ENCODE measurements at regions not wholly inside any gene's neighbourhood (a gene's known extent, or its start where the extent isn't known, plus 50 kb on each side); places are given as distances from the start of the nearest gene placed in this dataset.

DNA sequence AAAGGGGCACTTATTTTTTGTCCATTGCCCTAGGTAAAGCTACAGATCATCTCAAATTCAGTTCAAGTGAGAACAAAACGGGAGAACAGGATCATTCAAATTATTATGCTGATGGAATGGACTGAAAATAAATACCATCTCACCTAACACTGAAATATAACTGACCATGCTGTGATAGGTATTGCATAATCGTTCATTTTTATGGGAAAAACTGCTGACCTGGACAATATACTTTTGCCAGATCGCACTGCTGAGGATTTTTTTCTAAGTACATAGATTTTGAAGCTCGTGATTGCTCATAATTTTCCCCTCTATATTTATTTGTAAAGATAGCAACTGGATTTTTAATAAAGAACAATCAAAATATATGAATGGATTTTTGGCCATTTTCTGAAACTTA lies 636.6 kb upstream of the NEGR1 start:
- Histone ChIP-seq H3K9me3 (no peaks in the 10 kb centered on the region), H3K36me3 (no peaks in the 10 kb centered on the region), H3K27me3 (no peaks in the 10 kb centered on the region), H3K27ac (no peak overlapping the region), H3K4me3 (no peak overlapping the region), H3K4me1 (ENCODE audit: insufficient read depth) (no peaks in the 10 kb centered on the region)
- DNase-seq: no peak
- intact Hi-C loops (cut with DNase I): no loop called here
- TF ChIP-seq POLR2A (IDR thresholded peaks at IDR 0.05) (no peak), EP300 (IDR thresholded peaks at IDR 0.05) (no peak)
- TF ChIP-seq, protein P1, sequence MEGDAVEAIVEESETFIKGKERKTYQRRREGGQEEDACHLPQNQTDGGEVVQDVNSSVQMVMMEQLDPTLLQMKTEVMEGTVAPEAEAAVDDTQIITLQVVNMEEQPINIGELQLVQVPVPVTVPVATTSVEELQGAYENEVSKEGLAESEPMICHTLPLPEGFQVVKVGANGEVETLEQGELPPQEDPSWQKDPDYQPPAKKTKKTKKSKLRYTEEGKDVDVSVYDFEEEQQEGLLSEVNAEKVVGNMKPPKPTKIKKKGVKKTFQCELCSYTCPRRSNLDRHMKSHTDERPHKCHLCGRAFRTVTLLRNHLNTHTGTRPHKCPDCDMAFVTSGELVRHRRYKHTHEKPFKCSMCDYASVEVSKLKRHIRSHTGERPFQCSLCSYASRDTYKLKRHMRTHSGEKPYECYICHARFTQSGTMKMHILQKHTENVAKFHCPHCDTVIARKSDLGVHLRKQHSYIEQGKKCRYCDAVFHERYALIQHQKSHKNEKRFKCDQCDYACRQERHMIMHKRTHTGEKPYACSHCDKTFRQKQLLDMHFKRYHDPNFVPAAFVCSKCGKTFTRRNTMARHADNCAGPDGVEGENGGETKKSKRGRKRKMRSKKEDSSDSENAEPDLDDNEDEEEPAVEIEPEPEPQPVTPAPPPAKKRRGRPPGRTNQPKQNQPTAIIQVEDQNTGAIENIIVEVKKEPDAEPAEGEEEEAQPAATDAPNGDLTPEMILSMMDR (IDR thresholded peaks at IDR 0.05): no peak
- 53 to 56% (median 54%) methylated on average over 4 of the region's 4 CpGs for WGBS, 3 donors

DNA sequence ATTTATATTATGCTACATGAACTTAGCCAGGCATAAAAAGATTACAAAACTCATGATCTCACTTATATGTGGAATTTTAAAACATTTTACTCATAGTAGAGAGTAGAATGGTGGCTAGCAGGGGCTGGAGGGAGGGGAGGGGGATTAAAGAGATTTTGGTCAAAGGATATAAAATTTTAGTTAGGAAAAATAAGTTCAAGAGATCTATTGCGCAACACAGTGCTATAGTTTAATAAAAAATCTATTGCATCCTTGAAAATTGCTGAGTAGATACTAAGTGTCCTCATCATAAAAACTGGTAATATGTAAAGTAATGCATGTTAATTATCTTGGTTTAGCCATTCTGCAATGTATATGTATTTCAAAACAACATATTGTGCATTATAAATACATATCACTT lies 635.6 kb upstream of the NEGR1 start:
- H3K4me1 ChIP-seq (ENCODE audit: insufficient read depth): no peaks in the 10 kb centered on the region

DNA sequence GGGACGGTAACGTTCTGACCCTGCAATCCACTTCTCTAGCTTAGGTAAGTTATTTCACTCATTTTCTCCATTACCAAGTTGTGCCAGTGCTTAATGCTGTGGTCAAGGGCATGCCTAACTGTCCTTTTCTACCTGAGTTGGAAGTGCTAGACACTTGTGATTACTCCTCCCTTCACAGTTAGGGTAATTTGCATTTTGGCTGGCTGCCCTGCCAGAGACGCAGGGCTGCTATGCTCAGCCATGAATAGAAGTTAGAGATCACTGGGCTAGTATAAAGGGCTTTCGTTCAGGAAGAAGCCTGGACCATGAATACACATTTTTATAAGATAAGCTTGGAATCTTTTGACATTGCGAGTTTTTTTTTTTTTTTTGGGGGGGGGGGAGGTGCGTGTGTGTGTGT lies 633.2 kb upstream of the NEGR1 start:
- Histone ChIP-seq H3K36me3 (no peaks in the 10 kb centered on the region), H3K4me1 (ENCODE audit: insufficient read depth) (no peaks in the 10 kb centered on the region), H3K27me3 (no peaks in the 10 kb centered on the region), H3K27ac (no peak overlapping the region), H3K4me3 (no peak overlapping the region), H3K9me3 (no peaks in the 10 kb centered on the region)
- TF ChIP-seq EP300 (IDR thresholded peaks at IDR 0.05) (no peak), POLR2A (IDR thresholded peaks at IDR 0.05) (no peak)
- TF ChIP-seq, protein P1 (IDR thresholded peaks at IDR 0.05): no peak
- DNase-seq: no peak
- intact Hi-C loops (cut with DNase I): no loop called here
- 44 to 58% (median 53%) methylated on average over 6 of the region's 6 CpGs for WGBS, 3 donors

More for the DNA sequence above, 635.6 kb upstream of the NEGR1 start:
- 49 to 96% (median 96%) methylated on average over 1 of the region's 1 CpG for WGBS, 3 donors
- H3K9me3 ChIP-seq: no peaks in the 10 kb centered on the region
- no peaks in the 10 kb centered on the region for H3K36me3 ChIP-seq
- intact Hi-C loops (cut with DNase I): no loop called here
- no peak overlapping the region for H3K27ac ChIP-seq
- no peak overlapping the region for H3K4me3 ChIP-seq
- no peaks in the 10 kb centered on the region for H3K27me3 ChIP-seq
- DNase-seq: no peak
- TF ChIP-seq POLR2A (IDR thresholded peaks at IDR 0.05): no peak
- TF ChIP-seq EP300 (IDR thresholded peaks at IDR 0.05): no peak
- TF ChIP-seq, protein P1 (IDR thresholded peaks at IDR 0.05): no peak

DNA sequence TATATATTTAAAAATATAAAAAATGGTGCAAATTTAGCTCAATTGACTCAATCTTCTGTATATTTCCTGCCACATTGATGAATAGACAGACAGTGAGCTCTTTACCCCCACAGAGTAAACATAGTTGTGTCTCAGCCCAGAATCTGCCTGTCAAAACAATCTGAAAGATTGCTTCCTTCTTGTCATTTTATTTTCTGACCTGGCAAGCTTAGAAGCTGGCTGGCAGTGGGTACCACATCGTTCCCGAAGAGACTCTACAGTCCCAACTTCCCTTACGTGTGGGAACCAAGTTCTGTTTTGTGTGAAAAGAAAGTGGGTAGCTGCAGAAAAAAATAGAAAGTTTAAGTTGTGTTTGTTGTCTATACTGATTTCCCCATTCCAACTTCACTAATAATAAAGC lies 629.3 kb upstream of the NEGR1 start:
- no peaks in the 10 kb centered on the region for H3K4me1 ChIP-seq (ENCODE audit: insufficient read depth)
- no peak overlapping the region for H3K27ac ChIP-seq
- H3K4me3 ChIP-seq: no peak overlapping the region
- 67 to 73% (median 69%) methylated on average over 3 of the region's 3 CpGs for WGBS, 3 donors
- no peak for DNase-seq
- H3K36me3 ChIP-seq: no peaks in the 10 kb centered on the region
- TF ChIP-seq EP300 (IDR thresholded peaks at IDR 0.05) (no peak), POLR2A (IDR thresholded peaks at IDR 0.05) (no peak)
- TF ChIP-seq, protein P1 (IDR thresholded peaks at IDR 0.05): no peak
- no peaks in the 10 kb centered on the region for H3K9me3 ChIP-seq
- H3K27me3 ChIP-seq: no peaks in the 10 kb centered on the region
- intact Hi-C loops (cut with DNase I): no loop called here

DNA sequence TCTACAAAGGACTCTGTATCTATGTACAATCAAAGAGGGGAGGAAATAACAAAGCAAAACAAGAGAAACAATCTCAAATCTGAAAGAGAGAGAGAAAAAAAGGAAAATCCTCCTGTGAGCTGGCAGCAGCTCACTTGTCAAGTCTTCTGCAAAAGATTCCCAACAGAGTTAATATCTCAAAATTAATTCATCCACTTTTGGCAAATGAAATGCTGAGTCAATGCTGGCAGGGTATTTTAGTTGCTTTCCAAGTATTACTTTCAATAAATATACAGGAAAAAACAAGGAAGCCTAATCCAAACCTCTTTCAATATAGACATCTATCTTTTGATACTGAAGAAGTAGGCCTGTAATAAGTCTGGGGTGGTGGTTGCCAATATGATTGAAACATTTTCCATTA lies 613.9 kb upstream of the NEGR1 start:
- TF ChIP-seq, protein P1 (IDR thresholded peaks at IDR 0.05): no peak
- TF ChIP-seq POLR2A (IDR thresholded peaks at IDR 0.05) (no peak), EP300 (IDR thresholded peaks at IDR 0.05) (no peak)
- no peaks in the 10 kb centered on the region for H3K9me3 ChIP-seq
- no peak for DNase-seq
- H3K4me1 ChIP-seq (ENCODE audit: insufficient read depth): no peaks in the 10 kb centered on the region
- no peak overlapping the region for H3K4me3 ChIP-seq
- no peaks in the 10 kb centered on the region for H3K36me3 ChIP-seq
- intact Hi-C loops (cut with DNase I): no loop called here
- H3K27ac ChIP-seq: no peak overlapping the region
- no peaks in the 10 kb centered on the region for H3K27me3 ChIP-seq

Measured in ovary (tissue), 7 donors.